HEK293T (cell line): ENCODE measurements at regions not wholly inside any gene's neighbourhood (a gene's known extent, or its start where the extent isn't known, plus 50 kb on each side); places are given as distances from the start of the nearest gene placed in this dataset.

Experiments
- FOXM1 ChIP-seq: fragments of 450-650 bp; IDR thresholded peaks from 2 replicates; pipeline ENCODE4 v1.6.1; 2017; ENCODE audit warnings: mild to moderate bottlenecking, borderline replicate concordance
- PKNOX1 ChIP-seq: fragments of 450-650 bp; IDR thresholded peaks from 2 replicates; pipeline ENCODE4 v1.6.1; 2016

- no peak for TF ChIP-seq PKNOX1
- TF ChIP-seq FOXM1 = no peak
Measured at GRCh38 chr5:167709625-167710024, 581.8 kb upstream of the WWC1 start.
